NCI-H774 (cell line): ENCODE measurements at regions not wholly inside any gene's neighbourhood (a gene's known extent, or its start where the extent isn't known, plus 50 kb on each side); places are given as distances from the start of the nearest gene placed in this dataset.
A peak's percentile ranks its signal among the peaks of the same experiment; 100 is the strongest.
"Not testable (repeated sequence)": the region's sequence is repeated elsewhere in the genome, so short reads cannot be mapped to it uniquely, and the experiment has no call there.

Experiments used
- DNase-seq: peaks from one replicate; lab custom pipeline; 2025; lab: John Stamatoyannopoulos, UW

GRCh38 chr2:182595650-182596049 is 120.4 kb upstream of the DNAJC10 start:
- no peak for DNase-seq

- no peak for DNase-seq
Observed at GRCh38 chr2:182597570-182598295, 118.3 kb upstream of the DNAJC10 start.

GRCh38 chr2:182598626-182599025 is 117.4 kb upstream of the DNAJC10 start:
- no peak for DNase-seq

GRCh38 chr2:182605166-182605565 is 110.9 kb upstream of the DNAJC10 start:
- no peak for DNase-seq

DNA sequence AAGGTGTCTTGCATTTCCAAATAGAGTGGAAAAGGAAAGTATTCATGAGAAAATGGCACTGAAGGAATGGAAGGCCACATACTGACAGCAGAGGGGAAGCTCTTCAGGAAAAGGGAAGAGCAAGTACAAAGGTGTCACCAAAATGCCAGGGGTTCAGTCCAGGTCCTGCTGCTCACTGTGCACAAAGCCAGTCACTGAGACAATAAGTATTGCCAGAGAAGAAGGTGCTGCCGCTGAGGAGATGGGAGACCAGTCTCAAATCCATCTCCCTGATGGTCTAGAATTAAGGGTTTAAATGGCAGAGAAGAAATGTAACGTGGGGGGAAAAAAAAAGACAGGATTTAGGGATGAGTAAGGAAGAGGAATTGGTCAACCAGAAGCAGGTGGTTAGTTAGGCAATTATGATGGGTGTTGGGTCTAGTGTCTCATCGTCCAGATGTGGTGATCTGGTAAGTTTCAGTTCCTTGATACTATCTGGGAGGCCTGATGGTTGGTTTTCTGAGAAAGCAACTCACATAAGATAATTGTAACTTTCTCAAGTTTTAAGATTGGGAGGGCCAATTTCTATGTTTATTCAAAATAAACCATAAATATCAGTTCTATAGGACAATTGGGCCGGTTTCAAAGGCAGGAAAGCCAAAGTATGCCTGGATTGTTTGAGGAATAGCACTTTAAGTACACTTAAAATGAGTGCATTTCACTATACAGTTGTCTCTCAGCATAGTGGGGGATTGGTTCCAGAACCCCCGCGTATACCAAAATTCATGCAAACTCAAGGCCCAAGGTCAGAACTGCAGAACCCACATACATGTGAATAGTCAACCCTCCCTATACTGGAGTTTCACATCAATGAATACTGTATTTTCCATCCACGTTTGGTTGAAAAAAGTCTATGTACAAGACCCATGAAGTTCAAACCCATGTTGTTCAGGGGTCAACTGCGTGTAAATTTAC is 109.1 kb upstream of the DNAJC10 start:
- DNase-seq, result no peak

- no peak for DNase-seq
Observed at GRCh38 chr2:182608181-182608845, 107.7 kb upstream of the DNAJC10 start.

DNA sequence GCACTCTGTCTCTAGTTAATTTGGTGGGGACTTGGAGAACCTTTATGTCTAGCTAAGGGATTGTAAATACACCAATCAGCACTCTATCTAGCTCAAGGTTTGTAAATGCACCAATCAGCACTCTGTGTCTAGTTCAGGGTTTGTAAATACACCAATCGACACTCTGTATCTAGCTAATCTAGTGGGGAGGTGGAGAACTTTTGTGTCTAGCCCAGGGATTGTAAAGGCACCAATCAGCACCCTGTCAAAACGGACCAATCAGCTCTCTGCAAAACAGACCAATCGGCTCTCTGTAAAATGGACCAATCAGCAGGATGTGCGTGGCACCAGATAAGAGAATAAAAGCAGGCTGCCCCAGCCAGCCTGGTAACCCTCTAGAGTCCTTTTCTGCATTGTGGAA is 107.1 kb upstream of the DNAJC10 start:
- not testable (repeated sequence) for DNase-seq

GRCh38 chr2:182610231-182610630 is 105.8 kb upstream of the DNAJC10 start:
- no peak for DNase-seq

DNA sequence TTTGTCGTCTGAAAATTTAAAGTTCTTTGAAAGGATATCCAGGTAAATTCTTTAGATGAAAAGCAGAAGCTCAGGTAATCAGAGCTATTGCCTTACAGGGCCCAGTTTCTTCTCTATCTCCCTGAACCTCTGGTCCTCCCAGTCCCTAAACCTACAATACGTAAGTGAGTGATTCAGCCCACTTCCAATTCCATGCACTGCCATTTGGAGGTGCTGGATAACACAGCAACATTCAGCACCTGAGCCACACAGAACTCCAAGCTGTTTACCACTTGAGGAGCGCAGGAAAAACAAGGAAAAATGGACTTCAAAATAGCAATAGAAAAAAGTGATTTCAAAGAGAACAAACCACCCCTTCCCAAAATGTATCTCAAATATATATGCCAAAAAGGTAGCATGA is 105.0 kb upstream of the DNAJC10 start:
- DNase-seq, result peak; percentile 21

DNA sequence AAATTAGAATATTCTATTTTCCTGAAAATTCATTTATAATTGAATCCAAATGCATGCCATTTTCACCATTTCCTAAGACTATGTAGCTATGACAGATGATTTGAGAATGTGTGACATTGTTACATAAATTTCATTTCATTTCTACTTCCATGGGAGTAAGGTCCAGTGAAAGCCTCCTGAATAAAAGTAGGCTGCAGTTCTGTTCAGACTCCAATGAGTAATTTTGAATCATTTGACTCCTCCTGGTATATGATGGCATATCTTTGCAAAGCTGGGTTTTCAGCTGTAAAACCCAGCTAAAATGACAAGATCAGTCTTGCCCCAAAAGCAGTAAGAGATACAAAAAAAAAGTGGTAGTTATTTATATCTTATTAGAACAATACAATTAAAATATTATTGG is 101.0 kb upstream of the DNAJC10 start:
- DNase-seq, result no peak

GRCh38 chr2:182616471-182617393 is 99.3 kb upstream of the DNAJC10 start:
- no peak for DNase-seq

DNA sequence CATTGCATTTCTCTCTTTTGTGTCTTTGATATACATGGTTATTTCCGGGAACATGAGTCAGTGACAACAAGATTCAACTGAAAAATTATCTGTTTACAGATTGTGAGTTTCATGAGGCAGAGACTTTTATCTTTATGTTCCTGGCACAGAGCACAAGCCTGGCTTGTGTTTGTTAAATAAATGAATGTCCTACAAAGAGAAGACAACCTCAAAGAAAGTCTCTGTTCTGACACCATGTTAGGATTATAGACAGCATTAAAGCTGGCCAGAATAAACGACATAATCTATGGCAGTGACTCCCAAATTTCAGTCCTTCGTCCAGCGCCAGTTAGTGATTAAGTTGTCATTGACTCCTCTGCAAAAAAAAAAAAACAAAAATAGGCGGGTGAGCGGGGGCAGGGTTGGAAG is 97.4 kb upstream of the DNAJC10 start:
- DNase-seq, result no peak

DNA sequence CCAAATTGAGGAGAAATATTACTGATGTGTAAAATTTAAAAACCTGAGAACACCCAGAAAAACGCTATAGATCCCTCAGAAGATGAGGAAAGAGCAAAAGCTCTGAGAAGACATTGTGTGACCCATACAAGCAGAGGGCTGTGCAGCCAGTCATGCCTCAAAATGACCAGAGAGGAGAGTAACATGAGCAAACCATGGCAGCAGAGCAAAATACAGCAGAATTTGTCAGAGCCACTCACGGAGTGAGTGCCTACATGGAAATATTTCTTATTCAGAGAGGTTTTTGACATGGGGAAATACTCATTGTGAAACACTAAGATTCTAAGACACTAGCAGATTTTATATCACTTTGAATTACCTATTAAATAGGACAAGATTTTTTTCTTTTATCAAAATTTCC is 96.8 kb upstream of the DNAJC10 start:
- no peak for DNase-seq

DNA sequence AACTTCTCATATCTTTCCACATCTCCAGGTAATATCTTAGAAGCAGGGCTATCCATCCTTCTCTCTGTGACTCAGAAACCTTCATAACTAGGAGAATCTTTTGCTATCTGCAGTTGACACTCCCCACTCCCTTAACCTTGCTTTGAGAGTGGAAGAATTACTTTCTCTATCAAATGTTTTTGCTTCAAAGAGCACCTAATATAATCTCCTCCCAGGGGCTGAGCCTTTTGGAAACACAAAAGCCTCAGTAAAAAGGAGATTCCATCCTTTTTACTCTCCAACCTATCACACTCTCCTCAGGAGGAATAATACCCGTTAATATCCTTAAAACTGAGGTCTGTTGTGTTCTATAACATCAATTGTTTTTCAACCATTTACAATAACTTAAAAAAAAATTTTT is 94.9 kb upstream of the DNAJC10 start:
- DNase-seq, result no peak

DNA sequence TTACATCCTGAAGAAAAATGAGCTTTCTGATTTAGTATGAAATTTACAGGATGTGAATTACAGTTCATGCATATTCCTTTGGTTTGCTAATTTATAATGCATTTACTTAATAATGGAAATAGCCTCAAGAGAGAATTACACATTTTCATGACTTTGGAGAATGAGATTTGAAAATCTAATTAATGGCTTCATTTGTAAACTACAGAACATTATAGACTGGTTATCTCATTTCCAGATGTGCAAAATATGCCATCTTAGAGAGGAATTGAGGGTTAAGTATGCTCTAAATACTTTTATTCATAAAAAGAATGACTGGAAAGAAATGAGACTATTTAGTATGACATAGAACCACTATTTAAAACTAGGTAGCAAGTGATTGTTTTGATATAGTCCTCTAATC is 94.2 kb upstream of the DNAJC10 start:
- no peak for DNase-seq

- DNase-seq, result no peak
Observed at GRCh38 chr2:182622231-182622630, 93.8 kb upstream of the DNAJC10 start.

DNA sequence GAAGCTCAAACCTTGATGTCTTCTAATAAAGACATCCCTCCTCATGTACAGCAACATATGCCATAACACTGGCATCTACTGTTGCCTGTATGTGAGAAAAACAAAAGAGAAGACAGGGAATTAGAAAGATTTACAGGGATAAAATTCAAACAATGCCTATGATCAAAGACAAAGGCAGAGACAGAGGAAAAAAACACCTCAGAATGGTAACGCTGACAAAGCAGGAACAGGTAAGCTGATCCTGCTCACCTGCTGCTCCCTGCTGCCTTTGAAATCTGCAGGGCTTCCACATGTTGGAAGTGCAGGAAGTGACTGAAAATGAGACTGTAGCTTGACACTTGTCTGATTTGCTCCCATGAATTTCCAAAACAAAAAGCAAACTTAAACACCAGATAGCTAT is 90.2 kb upstream of the DNAJC10 start:
- peak; percentile 60 for DNase-seq

- no peak for DNase-seq
Observed at GRCh38 chr2:182628916-182629315, 87.1 kb upstream of the DNAJC10 start.

- no peak for DNase-seq
Observed at GRCh38 chr2:182630207-182630606, 85.8 kb upstream of the DNAJC10 start.

DNA sequence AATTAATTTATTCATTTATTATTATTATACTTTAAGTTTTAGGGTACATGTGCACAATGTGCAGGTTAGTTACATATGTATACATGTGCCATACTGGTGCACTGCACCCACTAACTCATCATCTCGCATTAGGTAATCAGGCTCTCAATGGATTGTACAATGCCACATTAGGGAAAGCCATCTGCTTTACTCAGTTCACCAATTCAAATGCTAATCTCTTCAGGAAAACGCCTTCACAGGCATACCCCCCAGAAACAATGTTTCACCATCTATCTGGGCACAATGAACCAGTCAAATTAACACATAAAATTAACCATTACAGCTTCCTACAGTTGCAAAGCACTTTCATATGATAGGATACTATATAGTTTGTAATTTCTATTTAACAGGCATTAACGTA is 84.8 kb upstream of the DNAJC10 start:
- no peak for DNase-seq

DNA sequence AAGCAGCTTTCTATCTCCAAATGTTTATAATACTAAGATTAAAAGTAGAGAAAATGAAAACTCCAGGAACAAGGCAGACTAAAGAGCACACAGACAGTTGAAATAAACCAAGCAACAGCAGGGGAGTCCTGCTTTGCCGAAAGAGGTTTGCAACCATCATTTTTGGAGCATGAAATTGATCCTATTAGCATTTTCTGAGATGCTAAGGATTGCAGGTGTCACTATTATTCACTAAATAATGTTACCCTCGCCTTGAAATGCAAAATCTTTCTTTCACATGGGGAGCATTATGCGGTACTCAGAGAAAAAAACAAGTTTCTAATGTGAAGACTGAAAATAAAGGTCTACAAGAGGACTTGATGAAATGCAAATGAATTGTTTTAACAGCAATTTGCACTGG is 81.7 kb upstream of the DNAJC10 start:
- DNase-seq, result no peak

DNA sequence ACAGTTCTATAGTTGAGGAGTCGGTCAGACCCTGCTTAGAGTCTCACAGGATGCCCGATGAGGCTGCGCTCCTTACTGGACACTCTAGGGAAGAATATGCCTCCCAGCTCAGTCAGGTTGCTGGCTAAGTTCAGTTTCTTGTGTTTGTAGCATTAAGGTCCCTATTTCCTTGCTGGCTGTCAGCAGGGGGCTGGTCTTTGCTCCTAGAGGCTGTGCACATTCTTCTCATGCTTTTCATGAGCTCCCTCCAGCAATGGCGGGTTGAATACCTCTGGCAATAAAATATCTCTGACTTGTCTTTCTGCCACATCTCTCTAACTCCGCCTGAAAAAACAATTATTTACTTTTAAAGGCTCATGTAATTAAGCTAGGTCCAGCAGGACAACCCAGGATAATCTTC is 79.4 kb upstream of the DNAJC10 start:
- DNase-seq, result no peak
